HG02798 (cell line): ENCODE measurements at regions not wholly inside any gene's neighbourhood (a gene's known extent, or its start where the extent isn't known, plus 50 kb on each side); places are given as distances from the start of the nearest gene placed in this dataset.

Source experiments
- ATAC-seq: cut with Tn5 transposase; IDR thresholded peaks from one replicate; pipeline ENCODE4 v1.9.1; 2021; ENCODE audit warnings: mild to moderate bottlenecking; ENCODE audit not compliant: unreplicated experiment, poor library complexity

GRCh38 chr2:221786297-221786926 lies 214.3 kb upstream of the EPHA4 start:
- ATAC-seq: no peak

GRCh38 chr2:221780281-221780688 lies 208.2 kb upstream of the EPHA4 start:
- ATAC-seq: no peak

GRCh38 chr2:221779614-221780067 lies 207.5 kb upstream of the EPHA4 start:
- no peak for ATAC-seq

GRCh38 chr2:221778025-221778424 lies 205.9 kb upstream of the EPHA4 start:
- no peak for ATAC-seq

GRCh38 chr2:221777119-221777518 lies 205.0 kb upstream of the EPHA4 start:
- ATAC-seq: no peak

GRCh38 chr2:221775096-221775495 lies 203.0 kb upstream of the EPHA4 start:
- ATAC-seq: no peak

- no peak for ATAC-seq
Observed at GRCh38 chr2:221774136-221774535, 202.0 kb upstream of the EPHA4 start.

GRCh38 chr2:221771297-221771696 lies 199.2 kb upstream of the EPHA4 start:
- no peak for ATAC-seq

GRCh38 chr2:221767106-221768012 lies 195.3 kb upstream of the EPHA4 start:
- ATAC-seq: no peak

GRCh38 chr2:221762496-221762895 lies 190.4 kb upstream of the EPHA4 start:
- no peak for ATAC-seq

GRCh38 chr2:221761260-221761659 lies 189.2 kb upstream of the EPHA4 start:
- ATAC-seq: no peak

- no peak for ATAC-seq
Observed at GRCh38 chr2:221758076-221758475, 186.0 kb upstream of the EPHA4 start.

- ATAC-seq: no peak
Observed at GRCh38 chr2:221753401-221753800, 181.3 kb upstream of the EPHA4 start.

GRCh38 chr2:221752781-221753180 lies 180.7 kb upstream of the EPHA4 start:
- no peak for ATAC-seq

- ATAC-seq: no peak
Observed at GRCh38 chr2:221750316-221750715, 178.2 kb upstream of the EPHA4 start.

GRCh38 chr2:221747289-221747972 lies 175.3 kb upstream of the EPHA4 start:
- peak; percentile 80 for ATAC-seq

GRCh38 chr2:221741496-221742211 lies 169.6 kb upstream of the EPHA4 start:
- ATAC-seq: no peak

GRCh38 chr2:221731432-221732145 lies 159.5 kb upstream of the EPHA4 start:
- ATAC-seq: peak; percentile 59

- no peak for ATAC-seq
Observed at GRCh38 chr2:221726894-221727513, 154.9 kb upstream of the EPHA4 start.
